Limb (tissue), 2 donors: ENCODE measurements at regions not wholly inside any gene's neighbourhood (a gene's known extent, or its start where the extent isn't known, plus 50 kb on each side); places are given as distances from the start of the nearest gene placed in this dataset.

ENCODE experiments used
- DNase-seq, 2 donors: peaks; one replicate each; pipeline ENCODE4 v3.0.0-alpha.2; 2016; ENCODE audit errors: extremely low spot score in 2 of 2

DNA sequence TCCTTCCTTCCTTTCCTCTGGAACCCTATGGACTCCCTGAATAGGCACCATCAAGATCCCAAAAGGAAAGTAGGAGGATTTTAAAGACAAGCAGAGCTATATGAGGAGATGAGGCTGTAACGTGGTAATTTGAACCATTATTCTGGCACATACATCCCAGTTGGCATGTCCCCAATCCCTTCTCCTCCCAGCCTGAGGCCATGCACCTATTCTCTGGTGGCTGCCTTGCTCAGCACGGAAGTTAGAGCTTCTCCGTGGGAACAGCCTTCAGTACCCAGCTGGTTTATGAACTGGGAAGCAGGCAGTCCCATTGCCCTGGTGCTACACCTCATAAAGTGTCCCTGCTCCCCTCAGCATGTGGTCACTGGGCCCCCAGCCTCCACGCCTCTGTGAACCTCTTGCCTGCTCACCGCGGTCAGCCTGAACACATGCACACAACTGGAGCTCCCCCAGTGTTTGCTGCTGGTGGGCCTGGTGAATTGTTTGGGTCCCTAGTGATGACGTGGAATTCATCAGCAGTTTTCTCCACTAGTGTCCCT is 139.9 kb upstream of the PLET1 start:
- no peak for DNase-seq

DNA sequence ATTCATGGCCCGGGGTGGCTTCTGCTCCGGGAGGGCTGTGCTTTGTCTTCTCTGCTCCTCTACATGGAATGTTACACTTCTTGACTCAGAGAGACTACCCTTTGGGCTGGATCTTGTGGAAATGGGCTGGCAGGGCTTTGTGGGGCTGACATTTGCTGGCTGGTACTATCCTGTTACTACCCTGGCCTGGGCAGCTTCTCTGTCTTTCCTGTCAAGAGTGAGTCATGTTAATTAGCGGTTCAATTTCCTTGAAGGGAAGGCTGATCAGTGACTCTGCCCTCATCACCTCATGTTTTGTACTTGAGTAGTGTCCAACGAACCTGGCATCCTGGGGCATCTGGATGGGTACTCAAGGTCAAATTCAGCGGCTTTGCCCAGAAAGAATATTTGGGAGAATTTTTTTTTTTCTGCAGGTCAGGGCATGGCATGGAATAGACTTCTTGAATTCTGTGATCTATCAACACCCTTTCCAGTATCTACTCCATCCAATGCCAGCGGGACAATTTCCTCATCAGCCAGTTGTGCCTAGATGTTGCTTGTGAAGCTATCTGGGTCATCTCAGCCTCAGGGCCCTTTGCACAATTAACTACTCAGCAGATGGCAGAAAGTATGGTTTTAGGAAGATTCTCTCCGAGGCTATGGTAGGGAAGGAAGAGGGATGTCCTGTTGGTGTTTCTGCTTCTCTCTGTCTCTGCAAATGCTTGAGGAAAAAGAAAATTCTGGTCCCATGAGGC is 140.5 kb upstream of the PLET1 start:
- DNase-seq: no peak

DNA sequence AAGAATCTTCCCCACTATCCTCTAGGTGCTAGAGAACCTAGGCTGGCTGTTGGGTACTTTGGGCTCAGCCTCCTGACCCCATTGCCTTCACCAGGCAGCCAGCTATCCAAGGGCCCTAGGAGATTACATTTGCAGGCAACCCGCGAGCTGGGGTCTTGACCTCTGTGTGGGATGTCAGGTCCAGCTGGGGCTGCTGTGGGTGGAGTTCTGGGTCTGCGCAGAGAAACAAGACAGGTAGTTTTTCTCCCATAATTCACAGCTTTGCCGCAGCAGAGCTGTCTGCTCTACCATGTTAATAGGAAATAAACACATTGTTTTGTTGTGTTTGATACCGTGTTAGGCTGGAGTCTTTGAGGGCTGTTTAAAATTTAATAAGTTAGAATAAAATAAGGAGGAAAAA is 142.8 kb upstream of the PLET1 start:
- no peak for DNase-seq

DNA sequence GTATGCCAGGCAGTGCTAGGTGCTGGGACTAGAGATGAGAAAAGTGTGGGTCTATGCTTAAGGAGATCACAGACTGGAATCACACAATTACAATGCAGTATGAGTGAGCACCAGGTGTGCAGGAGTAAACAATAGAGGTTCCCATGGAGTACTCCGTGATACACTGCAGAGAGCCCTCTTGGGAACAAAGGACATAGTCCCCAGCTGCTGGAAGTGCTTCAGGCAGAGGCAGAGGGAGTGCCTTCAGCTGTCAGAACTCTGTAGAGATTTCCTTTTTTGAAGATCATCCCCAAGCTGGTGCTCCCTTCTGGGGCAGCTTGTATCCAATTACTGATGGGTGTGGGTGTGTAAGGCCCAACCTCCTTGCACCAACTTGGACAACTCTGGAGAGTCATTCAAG is 143.5 kb upstream of the PLET1 start:
- no peak for DNase-seq

DNA sequence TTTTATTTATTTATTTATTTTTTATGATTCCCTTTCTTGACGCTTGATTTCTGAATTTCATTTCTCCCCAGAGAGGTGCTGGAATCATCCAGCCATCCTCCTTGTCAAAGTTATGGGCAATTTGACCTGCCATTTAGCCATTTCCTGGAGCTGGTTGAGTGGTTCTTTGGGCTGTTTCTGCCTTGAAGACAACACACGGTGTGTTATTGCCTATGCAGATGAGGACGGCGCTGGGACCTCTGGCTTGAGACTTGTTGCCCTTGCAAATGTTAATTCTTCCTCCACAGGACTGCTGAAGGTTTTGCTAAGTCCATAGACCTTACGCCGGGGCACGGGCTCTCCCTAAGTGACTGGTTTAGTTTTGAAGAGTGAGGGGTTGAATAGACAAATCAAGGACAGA is 147.9 kb upstream of the PLET1 start:
- DNase-seq: no peak

DNA sequence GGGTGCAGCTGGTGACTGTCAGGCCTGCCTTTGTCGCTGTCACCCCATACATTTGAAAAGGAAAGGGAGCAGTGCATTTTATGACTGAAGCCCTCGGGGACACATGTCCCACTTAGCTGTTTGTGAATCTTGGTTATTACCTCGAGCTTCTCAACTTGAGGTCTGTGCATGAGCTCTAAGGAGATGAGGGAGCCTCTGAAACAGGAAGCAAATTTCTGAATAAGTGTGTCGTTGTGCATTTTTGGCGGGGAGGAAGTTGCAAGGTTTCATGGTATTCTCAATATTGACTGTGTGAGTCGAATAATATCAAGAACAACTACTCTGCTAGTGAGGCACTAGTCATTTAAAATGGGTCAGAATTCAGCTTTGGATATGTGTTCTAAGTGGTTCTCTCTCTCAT is 149.7 kb upstream of the PLET1 start:
- no peak for DNase-seq

DNA sequence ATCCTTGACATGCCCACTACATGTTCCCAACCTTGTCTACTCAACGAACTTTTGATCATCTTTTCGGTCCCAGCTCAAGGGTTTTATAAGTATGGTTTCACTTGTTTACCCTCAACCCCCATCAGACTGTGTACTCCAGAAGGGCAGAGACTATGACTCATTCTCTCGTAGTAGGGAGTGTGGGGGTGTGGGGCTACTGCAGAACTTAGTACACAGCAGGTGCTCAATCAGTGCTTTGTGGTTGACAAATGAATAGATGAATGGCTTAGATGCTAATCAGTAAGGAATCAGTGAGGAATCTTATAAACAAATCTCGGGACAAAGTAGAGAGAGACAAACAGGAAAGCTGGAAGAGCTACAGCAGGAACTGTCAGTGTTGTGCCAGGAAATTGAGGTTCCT is 151.7 kb upstream of the PLET1 start:
- no peak for DNase-seq

DNA sequence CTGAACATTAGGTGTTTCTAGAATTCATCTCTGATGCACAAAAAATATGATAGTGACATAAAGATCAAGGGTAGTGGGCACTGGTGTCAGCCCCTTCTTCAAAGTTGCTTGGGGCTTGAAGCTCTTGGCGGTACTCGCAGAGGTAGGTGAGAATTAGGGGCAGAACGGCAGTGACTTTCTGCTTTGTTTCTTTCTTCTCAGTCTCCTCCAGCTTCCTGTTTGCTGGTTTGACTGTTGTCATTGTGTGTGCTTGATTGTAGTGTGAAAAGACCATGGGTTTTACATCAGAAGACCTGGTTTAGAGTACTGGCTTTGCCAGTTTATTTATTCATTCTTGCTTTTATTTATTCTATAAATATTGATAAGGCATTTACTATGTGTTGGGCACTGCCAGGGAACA is 156.7 kb upstream of the PLET1 start:
- DNase-seq: no peak

DNA sequence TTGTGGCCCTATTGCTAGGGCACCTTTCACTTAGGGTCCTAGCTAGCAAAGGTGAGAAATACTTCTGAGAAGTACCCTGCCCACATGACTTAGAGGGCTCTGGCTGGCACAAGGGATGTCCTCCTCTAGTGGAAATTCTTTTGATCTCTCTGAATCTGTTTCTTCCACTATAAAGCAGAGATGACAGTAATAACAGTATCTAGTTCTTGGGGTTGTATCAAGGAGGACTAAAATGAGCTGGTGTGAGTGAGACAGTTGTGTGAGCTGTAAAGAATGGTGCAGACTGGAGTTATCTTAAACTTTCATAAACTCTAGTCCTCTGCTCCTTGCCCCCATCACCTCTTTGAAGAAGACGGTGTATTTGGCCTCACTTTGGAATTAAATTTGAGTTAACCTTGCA is 157.8 kb upstream of the PLET1 start:
- DNase-seq: no peak

DNA sequence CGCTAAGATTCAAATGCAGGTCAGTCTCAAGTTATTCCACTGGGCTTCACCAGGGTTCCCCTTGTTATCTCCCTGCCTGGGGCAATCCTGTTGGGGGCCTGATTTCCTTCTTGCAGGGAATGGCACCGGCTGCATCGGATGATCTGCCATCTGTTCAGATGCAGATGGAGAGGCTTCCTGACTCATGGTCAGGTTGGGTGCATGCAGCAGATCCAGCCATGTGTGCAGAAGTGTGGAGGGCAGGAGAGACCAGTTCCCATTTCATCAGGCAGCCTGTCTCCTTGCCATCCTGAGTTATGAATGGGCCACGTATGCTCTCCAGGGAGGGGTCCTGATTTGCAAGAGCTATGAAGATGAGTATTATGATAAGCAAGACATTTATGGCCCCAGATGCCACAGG is 161.2 kb upstream of the PLET1 start:
- no peak for DNase-seq

DNA sequence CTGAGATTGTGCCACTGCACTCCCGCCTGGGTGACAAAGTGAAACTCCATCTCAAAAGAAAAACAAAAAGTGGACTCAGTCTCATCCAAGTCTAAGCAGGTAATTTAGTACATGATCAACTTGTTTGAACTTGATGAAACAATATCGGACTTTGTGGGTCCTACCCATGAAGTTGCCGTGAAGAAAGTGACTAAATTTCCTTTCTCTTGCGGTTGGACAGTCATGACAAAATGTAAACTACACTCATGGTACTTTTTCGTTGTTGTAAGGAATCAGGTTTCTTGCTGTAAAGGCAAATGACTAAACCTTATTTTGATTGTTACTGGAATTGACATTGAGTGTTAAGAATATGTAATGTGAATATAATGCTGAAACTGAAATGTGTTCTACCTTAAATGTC is 164.5 kb upstream of the PLET1 start:
- no peak for DNase-seq

DNA sequence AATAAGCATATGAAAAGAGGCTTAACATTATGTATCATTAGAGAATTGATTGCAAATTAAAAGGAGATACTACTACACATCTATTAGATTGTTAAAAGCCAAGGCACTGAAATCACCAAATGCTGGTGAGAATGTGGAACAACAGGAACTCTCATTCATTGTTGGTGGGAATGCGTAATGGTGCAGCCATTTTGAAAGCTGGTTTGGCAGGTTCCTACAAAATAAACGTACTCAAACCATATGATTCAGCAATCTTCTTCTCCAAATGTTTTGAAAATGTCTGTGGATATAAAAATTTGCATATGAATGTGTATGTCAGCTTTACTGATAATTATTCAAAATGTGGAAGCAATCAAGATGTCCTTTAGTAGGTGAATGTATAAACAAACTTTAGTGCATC is 176.4 kb upstream of the PLET1 start:
- no peak for DNase-seq

DNA sequence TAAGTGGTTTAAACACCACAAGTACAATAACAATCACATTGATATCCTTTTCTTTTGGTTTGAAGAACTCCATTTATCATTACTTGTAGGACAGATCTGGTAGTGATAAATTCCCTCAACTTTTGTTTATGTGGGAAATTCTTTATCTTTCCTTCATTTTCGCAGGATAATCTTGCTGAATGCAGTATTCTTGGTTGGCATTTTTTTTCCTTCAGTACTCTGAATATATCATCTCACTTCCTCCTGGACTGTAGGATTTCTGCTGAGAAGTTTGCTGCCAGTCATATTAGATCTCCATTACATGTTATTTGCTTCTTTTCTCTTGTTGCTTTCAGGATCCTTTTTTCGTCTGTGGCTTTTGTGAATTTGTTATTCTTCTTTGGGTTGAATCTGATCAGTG is 179.0 kb upstream of the PLET1 start:
- DNase-seq: no peak

DNA sequence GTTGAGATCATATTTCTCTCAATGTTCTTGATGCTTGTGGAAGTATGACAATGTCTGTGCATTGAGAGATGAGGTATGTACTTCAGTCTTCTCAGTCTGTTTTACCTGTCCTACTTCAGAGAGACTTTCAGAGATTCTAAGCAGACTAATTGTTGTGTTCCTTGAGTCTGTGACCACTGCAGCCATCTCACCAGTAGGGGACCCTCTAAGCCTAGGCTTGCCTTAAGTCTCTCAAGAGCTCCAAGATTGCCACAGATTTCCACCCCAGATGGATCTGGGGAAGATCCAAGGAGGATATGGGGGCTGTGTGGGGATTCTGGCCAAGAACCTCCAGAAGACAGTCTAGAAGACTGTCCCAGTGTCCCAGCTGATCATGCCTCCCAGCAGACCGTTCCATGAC is 179.9 kb upstream of the PLET1 start:
- no peak for DNase-seq

DNA sequence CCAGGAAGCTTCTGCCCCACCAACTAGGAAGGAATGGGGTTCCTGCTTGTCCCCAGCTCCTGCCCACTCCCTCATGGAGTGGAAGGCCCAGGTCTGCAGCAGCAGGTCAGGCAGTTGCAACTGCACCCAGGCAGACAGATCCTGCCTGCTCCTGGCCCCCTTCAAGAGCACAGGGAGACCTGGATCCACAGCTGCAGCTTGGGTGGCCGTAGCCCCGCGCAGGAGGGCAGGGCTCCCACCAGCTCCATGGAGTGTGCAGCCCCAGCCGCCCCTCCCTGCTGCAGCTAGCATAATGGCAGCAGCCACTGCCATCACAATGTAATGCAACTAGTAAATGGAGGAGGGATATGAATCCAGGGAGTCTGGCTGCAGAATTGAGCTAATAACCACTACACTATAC is 187.5 kb upstream of the PLET1 start:
- no peak for DNase-seq

DNA sequence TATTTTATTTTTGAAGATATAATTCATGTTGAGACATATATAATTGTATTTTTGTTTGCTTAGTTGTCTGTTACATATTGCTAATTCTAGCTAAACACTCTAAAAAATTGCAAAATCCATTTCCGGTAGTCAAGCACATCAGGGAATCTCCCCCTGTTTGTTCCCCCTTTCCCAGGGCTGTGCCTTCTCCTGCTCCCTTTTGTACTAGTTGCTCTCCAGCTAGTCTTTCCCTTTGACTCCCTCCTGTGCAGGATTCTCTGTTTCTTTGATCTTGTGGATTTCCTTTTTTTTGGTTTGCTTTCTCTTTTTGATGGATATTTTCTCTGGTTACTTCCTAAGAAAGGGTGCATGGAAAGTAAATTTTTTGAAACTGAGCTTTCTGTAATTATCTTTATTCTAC is 188.1 kb upstream of the PLET1 start:
- DNase-seq: no peak

DNA sequence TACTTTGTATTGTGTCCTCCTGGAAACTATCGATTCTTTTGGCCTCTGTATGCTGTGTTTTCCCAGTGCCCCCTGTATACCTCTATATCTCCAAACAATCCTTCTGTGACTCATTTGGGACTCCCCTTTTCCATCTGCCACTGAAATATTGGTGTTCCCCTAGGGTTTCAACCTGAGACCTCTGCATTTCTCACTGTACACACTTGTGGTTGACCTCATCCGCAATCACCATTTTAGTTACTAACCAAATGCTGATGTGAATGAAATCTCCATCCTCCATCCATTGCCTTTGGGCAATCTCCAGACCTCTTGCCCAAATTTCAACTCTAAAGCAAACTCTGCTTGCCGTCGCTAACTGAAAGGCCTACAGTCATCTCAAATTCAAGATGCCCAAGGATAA is 190.6 kb upstream of the PLET1 start:
- DNase-seq: no peak

DNA sequence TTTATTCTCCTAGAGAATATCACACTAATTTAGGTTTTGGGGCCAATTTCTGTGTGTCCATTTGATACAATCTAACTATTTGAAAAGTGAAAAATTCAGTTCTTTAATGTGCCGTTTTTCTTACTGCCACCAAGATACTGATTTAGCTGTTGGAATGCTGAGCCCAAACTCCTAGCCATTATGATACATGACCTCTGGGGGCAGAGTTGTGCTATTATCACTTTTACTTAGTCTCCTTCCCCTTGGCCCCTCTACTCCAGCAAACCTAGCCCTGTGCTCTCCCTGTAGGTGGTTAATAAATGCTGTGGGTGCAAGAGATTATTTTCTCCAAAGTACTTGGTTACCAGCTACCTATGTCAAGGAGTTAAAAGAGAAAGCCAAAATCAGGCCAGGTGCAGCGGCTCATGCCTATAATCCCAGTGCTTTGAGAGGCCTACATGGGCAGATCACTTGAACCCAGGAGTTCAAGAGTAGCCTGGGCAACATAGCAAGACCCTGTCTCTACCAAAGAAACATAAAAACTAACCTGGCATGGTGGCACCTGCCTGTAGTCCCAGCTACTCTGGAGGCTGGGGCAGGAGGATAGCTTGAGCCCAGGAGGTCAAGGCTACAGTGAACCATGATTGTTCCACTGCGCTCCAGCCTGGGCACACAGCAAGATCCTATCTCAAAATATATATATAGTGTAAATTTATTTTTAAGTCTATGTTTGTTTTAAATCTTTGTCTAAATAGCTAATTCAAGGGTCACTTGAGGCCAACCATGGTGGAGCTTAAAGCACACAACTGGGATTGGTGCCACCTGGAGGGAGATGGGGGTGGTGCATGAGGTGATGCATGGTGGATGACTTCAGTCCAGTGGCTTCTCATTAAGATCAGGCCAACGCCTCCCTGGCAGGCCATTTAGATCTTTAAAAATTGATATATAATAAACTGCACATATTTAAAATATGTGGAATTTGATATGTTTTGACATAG is 193.2 kb upstream of the PLET1 start:
- DNase-seq: no peak

DNA sequence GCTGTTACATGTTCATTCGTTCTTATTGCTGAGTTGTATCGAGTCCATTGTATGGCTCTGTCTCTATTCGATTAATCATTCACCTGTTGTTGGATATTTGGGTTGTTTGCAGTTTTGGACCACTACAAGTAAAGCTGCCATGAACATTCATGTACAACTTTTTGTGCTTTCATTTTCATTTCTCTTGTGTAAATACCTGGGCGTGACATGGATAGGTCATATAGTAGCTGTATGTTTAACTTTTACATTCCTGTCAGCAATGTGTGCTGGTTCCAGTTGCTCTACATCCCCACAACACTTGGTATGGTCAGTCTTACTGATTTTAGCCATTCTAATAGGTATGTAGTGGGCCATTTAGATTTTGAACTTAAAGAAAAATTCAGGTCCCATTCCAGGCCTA is 194.2 kb upstream of the PLET1 start:
- DNase-seq: no peak

DNA sequence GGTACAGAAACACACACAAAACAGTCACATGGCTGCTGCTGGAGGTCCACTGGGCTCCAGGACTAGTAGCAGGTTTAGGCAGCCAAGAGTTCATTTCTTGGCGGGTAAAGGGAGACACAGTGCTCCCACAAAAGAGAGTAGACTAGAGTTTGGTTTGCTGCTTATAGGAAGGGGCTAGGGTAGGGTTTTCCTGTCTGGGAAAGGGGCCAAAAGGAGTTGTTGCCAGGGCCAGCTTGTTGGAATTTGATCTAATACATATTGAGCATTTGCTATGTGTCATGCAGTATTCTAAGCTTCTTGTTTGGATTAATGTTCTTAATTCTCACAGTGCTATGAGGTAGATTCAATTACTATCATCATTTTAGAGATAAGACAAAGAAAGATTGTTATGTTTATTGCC is 195.1 kb upstream of the PLET1 start:
- peak in 1 of 2 donors; percentile 6 for DNase-seq

DNA sequence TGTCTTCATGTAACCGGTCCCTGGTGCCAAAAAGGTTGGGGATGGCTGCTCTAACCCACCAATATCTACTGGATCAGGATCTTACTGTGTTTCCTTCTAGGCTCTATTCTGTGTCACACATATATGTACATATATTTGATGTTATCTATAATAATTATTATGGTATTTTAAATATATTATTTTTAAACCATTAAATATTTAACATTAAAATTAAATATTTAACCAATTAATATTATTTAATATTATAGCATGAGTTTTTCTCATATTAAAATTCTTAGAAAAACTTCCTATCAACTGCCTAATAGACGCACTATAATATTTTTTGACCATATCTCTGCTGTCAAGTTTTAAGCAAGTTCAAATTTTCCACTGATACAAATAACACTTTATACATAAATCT is 196.9 kb upstream of the PLET1 start:
- no peak for DNase-seq

DNA sequence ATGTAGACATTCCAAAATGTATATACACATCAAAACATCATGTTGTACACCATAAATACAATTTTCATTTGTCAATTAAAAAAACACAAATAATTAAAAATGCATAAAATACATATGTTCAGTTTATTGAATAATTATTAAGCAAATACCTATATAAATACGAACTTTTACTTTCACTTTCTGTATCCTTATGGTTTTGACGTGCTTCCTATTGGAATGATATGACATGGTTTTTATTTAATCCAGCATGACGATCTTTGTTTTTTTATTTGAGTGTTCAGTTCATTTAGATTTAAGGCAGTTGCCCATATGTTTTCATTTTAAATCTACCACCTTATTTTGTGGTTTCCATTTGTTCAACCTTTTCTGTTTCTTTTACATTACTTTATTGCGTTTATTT is 198.3 kb upstream of the PLET1 start:
- DNase-seq: no peak

DNA sequence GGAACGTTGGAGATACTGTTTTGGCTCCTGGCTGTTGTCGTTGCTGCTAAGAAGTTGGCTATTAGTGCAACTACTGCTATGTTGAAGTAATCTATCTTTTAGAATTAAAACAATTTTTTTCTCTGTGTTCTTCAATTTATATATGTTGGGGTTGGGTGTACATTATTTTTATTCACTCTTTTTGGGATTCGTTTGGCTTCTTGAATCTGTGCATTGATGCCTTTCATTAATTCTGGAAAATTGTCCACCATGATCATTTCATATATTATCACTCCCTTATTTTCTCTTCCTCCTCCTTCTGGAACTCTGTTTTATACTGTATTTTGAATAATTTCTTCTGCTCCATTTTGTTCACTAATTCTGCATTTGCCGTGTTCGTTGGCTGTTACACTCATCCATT is 199.5 kb upstream of the PLET1 start:
- no peak for DNase-seq
